GM12891 (cell line): ENCODE measurements at regions not wholly inside any gene's neighbourhood (a gene's known extent, or its start where the extent isn't known, plus 50 kb on each side); places are given as distances from the start of the nearest gene placed in this dataset.

Experiments used
- PAX5 ChIP-seq: IDR thresholded peaks from 2 replicates; pipeline ENCODE4 v1.6.1; 2011; ENCODE audit warnings: low read length, moderate library complexity, mild to moderate bottlenecking; ENCODE audit not compliant: insufficient read depth, severe bottlenecking
- POLR2A ChIP-seq: IDR thresholded peaks from 2 replicates; pipeline ENCODE4 v1.6.1; 2011; ENCODE audit warnings: low read depth, low read length, control low read depth
- POLR2AphosphoS5 ChIP-seq: IDR thresholded peaks from 2 replicates; pipeline ENCODE4 v1.6.1; 2011; ENCODE audit warnings: low read depth, low read length, control low read depth
- POU2F2 ChIP-seq: IDR thresholded peaks from 2 replicates; pipeline ENCODE4 v1.6.1; 2011; ENCODE audit warnings: low read depth, mild to moderate bottlenecking, control low read depth, low read length, moderate library complexity
- SPI1 ChIP-seq: IDR thresholded peaks from 2 replicates; pipeline ENCODE4 v1.6.1; 2011; ENCODE audit warnings: low read depth, low read length, control low read depth
- TAF1 ChIP-seq: IDR thresholded peaks from 2 replicates; pipeline ENCODE4 v1.6.1; 2011; ENCODE audit warnings: low read depth, low read length, control low read depth

DNA sequence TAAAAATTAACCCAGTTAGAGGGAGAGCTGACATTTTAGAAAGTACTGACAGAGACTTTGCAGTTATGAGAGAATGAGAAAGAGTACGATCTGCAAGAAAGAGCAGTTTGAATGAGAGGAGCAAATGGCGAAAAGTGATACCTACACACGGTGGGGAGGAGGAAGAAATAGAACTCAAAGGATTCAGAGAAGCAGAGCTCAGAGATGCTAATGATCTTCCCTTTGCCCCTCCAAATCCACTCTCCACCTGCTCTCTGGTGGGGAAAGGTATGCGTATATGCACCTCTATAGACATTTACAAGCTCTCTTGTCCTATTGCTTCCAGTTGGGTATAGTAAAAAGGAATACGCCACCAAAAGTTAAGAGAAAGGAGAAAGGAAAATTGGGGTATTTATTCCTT, 123.3 kb upstream of the TTC14 start:
- no peak for TF ChIP-seq POLR2AphosphoS5
- TF ChIP-seq SPI1 = no peak
- TF ChIP-seq TAF1 = no peak
- TF ChIP-seq POLR2A = no peak
- no peak for TF ChIP-seq PAX5
- no peak for TF ChIP-seq POU2F2
